WTC11 (cell line): ENCODE measurements at regions not wholly inside any gene's neighbourhood (a gene's known extent, or its start where the extent isn't known, plus 50 kb on each side); places are given as distances from the start of the nearest gene placed in this dataset.

Experiments
- CTCF ChIP-seq: fragments of 200-600 bp; IDR thresholded peaks from 2 replicates; pipeline ENCODE4 v1.8.0; 2022; ENCODE audit warnings: antibody characterized with exemption
- E2F1 ChIP-seq: sonication (generic); formaldehyde crosslinking; IDR thresholded peaks from 2 replicates; pipeline ENCODE4 v1.8.0; 2022; ENCODE audit warnings: mild to moderate bottlenecking, missing genetic modification reagents
- FOXK1 ChIP-seq: sonication (generic); formaldehyde crosslinking; IDR thresholded peaks from 2 replicates; pipeline ENCODE4 v1.8.0; 2022; ENCODE audit warnings: mild to moderate bottlenecking, moderate library complexity, missing genetic modification reagents
- FOXP1 ChIP-seq: sonication (generic); formaldehyde crosslinking; IDR thresholded peaks from 2 replicates; pipeline ENCODE4 v1.8.0; 2022; ENCODE audit warnings: missing genetic modification reagents, mild to moderate bottlenecking, moderate library complexity, borderline replicate concordance
- IRF1 ChIP-seq: sonication (generic); formaldehyde crosslinking; IDR thresholded peaks from 2 replicates; pipeline ENCODE4 v1.8.0; 2023; ENCODE audit warnings: missing genetic modification reagents
- IRF2 ChIP-seq: sonication (generic); formaldehyde crosslinking; IDR thresholded peaks from 2 replicates; pipeline ENCODE4 v1.8.0; 2022; ENCODE audit warnings: low read depth, missing genetic modification reagents, borderline replicate concordance
- JUN ChIP-seq: sonication (generic); formaldehyde crosslinking; IDR thresholded peaks from 2 replicates; pipeline ENCODE4 v1.8.0; 2023; ENCODE audit warnings: mild to moderate bottlenecking, missing genetic modification reagents
- MAX ChIP-seq: sonication (generic); formaldehyde crosslinking; IDR thresholded peaks from 2 replicates; pipeline ENCODE4 v1.8.0; 2022; ENCODE audit warnings: mild to moderate bottlenecking, missing genetic modification reagents
- NFE2L1 ChIP-seq: sonication (generic); formaldehyde crosslinking; IDR thresholded peaks from 2 replicates; pipeline ENCODE4 v1.8.1; 2023; ENCODE audit warnings: missing genetic modification reagents
- TP53 ChIP-seq: sonication (generic); formaldehyde crosslinking; IDR thresholded peaks from 2 replicates; pipeline ENCODE4 v1.8.1; 2023; ENCODE audit warnings: mild to moderate bottlenecking, missing genetic modification reagents
- ZBTB43 ChIP-seq: sonication (generic); formaldehyde crosslinking; IDR thresholded peaks from 2 replicates; pipeline ENCODE4 v1.8.1; 2023; ENCODE audit warnings: mild to moderate bottlenecking, missing genetic modification reagents

GRCh38 chr5:125181955-125182354 lies 435.5 kb upstream of the ZNF608 start:
- TF ChIP-seq JUN (CRISPR knock-in tag) (no peak), TP53 (CRISPR knock-in tag) (no peak), E2F1 (no peak), CTCF (no peak), FOXP1 (CRISPR knock-in tag) (no peak), ZBTB43 (CRISPR knock-in tag) (no peak), FOXK1 (CRISPR knock-in tag) (no peak), IRF1 (CRISPR knock-in tag) (no peak), IRF2 (CRISPR knock-in tag) (no peak), MAX (CRISPR knock-in tag) (no peak), NFE2L1 (no peak)
